Right kidney (tissue), 1 donor: ENCODE measurements at regions not wholly inside any gene's neighbourhood (a gene's known extent, or its start where the extent isn't known, plus 50 kb on each side); places are given as distances from the start of the nearest gene placed in this dataset.

Experiments
- DNase-seq: peaks from one replicate; pipeline ENCODE4 v3.0.0-alpha.2; 2016

- DNase-seq, result no peak
Measured at GRCh38 chr2:8511868-8512612, 169.8 kb upstream of the ID2 start.

DNA sequence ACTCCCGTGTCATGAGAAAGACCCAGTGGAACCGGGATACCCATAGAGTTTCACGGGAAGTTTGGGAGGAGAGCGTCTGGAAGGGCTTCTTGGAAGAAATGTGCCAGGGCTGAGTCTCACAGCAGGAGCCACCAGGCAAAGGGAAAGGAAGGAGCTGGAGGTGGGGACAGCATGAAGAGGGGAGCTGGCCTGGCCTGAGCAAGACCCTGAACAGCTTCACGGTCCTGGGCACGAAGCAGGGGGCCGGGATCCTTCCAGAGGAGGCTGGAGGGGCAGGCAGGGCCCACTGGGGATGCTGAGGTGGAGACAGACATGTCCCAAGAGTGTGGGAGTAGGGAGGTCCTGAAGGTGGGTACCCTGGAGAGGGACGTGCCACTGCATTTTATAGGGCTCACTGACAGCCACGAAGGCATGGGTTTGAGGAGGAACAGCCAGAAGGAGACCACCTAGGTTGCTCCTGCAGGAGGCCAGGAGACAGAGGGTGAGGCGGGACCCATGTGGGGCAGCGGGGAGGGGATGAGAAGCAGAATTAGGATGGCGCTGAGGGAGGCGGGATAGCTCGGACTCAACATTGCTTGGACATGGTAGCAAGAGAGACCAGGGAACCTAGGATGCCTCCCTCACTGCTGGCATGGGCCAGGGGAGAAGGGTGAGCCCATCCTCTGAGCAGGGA lies 168.1 kb upstream of the ID2 start:
- no peak for DNase-seq

DNA sequence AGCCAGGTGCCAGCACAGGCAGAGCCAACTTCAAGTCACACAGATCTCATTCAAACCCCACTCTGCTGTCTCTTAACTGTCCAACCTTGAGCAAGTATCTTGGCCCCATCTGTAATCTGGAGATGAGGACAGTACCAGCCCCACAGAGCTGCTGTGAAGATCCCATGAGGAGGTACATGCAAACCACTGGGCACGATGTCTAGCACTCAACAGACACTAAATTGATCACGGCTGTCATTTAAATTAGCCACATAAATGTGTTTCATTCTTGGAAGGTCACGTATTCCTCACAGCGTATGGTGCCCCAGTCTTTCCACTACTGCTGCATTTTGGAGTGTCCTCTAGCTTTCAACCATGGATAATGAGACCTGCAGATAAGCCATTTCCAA lies 167.6 kb upstream of the ID2 start:
- no peak for DNase-seq

DNA sequence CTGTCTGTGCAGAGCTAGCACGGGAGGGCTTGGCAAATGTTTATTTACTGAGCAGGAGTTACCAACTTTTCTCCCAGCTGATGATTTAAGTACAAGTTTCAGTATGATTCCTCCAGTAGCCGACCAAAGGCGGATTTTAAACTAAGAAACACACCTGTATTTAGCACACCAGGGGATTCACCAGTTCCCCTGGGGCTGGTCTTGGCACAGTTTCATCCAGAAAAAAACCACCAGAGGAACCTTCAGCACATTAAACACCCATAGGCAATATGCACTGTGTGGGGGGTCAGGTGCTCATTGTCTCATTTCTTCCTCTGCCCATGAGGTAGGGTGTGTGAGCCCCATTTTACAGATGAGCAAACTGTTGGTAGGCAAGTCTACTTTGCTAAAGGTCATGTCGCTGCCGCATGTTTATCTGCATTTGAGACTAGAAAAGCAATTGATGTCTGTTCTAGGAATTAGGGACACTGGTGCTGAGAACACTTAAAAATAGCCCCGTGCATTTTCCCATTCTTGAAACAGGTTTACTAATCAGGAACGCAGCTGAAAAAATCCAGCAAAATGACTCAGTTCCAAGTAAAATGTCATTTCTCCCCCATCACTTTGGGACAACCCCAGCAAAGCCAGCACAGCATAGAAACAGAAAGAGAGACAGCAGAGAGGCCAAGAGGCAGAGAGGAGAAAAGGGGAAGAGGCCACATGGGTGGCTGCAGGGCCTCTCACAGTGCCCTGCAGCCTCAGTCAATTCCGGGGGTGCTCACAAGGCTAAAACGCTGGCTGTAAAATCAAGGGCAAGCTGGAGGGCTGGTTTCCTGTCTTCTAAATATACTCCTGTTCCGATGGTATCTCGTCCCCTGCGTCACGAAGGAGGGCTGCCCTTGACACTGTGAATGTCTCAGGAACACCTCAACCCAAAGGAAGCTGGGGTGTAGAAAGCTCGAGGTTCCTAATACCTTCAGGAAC lies 166.8 kb upstream of the ID2 start:
- no peak for DNase-seq

- no peak for DNase-seq
Measured at GRCh38 chr2:8515864-8516533, 165.9 kb upstream of the ID2 start.

DNA sequence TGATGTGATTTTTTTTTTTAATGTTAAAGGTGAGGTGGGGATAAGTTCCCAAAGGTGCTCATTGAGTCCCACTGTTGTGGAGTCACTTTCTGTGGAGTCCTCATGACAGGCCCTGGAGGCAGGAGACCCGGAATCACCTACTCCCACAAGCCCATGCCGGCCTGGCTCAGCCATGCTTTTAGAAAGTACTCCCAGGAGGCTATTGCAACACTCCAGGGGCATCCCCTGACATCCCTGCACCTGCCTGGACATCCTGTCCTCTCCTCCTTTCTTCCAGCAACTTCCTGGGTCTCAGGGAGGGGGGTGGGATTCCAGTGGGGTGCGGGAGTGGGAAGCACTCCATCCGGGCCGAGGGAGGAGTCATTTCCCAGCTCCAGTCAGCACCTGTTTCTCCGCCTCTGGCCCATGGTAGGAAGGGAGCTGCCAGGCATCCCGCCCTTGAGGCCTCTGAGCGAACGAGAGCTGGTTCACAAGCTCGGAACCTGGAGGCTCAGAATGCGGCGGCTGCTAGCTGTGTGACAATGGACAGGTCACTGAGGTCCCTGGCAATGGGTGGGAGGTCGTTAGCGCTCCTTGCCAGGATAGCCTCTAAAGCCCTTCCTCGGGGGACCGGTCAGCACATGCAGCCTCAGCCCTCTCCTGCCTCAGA lies 163.9 kb upstream of the ID2 start:
- no peak for DNase-seq

- DNase-seq, result no peak
Measured at GRCh38 chr2:8518979-8519668, 162.7 kb upstream of the ID2 start.

DNA sequence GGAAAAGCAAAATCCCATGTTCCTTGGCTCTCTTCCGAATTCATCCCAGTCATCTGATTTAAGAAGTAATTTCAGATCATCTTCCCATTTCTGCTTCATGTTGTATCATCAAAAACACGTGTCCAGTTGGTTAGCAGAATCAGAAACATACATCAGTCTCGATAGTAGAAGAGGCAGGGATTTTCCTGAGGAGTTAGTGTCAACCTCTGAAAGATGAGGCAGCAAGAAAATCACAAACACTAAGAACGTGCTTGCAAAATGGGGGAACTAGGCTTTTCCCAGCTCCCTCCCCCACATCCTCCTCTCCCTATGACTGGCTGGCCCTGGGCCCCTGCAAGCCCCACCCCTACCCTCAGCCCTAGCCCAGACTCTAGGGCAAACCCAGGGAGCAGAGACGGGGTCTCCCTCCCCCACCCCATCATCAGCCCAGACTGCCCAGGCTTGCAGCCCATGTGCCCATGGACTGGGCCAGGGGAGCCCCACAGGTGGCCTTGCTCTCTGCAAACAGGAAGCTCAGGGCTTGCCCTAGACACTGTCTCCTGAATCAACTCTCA lies 161.0 kb upstream of the ID2 start:
- no peak for DNase-seq

DNA sequence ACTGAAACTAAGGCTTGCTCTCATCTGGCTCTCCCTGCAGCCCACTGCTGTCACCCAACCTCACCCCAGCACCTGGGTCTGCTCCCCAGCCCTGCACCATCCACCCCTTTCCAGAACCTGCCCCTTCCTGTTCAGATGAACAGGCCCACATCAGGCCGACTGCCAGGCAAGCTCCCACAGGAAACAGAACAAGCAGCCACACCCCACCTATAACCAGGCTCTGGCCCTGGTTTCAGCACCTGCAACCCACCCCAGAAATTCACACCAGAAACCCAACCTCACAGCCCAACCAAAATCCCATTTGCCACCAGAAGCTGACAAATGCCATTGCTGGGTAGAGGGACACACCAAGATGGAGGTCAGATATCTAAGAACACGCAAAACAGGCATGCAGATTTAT lies 159.2 kb upstream of the ID2 start:
- DNase-seq, result no peak

DNA sequence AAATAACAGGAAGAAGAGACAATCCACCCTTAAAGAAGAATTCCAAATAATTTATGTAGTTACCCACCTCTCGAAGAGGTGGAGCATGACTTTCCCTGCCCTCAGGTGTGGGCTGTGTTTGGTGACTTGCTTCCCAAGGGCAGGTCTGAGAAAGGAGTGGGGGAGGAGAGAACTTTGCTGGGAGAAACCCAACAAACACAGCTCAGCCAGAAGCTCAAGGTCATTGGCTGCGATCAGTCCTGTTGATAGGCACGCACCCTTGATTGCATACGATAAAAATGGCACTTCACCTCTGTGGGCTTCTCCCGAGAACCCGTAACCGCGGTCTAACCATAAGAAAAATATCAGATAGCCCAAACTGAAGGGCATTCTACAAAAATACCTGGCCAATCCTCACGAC lies 157.5 kb upstream of the ID2 start:
- no peak for DNase-seq

DNA sequence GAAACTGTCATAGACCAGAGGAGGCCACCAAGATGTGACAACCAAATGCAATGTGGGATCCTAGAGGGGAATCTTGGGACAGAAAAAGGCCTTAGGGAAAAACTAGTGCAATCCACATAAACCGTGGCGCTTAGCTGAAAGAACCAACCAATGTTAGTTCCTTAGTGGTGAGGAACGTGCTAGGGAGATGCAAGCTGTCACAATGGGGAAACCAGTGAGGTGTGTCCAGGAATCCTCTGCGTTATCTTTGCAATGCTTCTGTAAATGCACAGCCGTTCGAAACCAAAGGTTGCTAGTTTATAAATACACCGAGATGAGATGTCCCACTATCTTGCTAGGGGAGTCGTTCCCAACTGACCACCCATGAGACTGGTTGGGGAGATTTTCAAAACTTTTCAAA lies 157.0 kb upstream of the ID2 start:
- DNase-seq, result no peak

DNA sequence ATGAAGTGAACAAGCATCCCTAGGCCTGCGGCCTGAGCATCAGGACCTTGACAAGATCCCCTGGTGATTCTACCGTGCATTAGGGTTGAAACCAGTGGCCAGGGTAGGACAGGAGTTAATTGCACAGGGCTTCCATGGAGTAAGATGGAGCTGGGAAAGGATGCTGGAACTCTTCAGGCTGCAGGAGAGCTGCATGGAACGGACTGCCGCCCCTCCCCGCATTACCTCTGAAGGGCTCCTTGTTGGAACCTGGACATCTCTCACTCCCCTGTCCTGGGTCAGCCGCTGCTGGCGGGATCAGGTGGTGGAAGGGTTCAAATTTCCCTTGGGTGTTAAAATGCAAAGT lies 156.6 kb upstream of the ID2 start:
- DNase-seq, result peak; percentile 61

- peak; percentile 69 for DNase-seq
Measured at GRCh38 chr2:8525582-8526402, 156.1 kb upstream of the ID2 start.

GRCh38 chr2:8526403-8526696 lies 155.5 kb upstream of the ID2 start:
- no peak for DNase-seq

- no peak for DNase-seq
Measured at GRCh38 chr2:8527031-8527430, 154.8 kb upstream of the ID2 start.

DNA sequence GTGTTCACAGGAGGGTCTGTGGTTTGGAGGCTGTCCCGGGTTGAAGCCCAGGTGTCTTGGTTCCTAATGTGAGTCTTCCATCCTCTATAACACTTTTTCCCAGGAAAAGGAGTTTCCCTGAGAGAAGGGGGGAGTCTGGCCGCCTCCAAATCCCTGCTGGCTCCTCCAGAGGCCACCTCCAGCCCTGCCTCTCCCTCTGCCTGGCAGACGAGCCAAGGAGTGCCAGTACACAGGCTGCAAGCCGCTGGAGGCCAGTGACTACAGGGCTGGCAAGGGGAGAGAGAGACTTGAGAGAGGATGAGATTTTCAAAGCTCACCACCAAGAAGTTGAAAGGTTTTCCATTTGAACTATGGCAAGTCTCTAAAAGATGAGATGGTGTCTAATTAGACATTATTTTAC lies 154.2 kb upstream of the ID2 start:
- no peak for DNase-seq

DNA sequence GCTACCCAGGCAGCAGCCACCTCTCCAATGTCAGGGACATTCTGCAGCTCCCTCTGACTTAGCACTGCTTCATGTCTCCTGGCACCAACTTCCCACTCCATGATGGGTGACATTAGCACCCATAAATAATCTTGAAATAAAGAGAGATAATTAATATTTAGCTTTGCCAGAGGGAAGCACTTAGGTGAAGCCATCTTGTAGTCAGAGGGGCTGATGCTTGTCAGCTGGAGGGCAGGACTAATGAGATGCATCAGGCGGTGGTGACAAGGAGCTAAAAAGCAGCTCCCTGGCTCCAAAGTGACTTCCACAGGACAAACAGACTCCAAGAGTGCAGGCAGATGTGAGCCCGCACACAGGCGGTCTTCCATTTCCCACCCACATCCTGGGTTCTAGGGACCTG lies 153.0 kb upstream of the ID2 start:
- DNase-seq, result no peak

DNA sequence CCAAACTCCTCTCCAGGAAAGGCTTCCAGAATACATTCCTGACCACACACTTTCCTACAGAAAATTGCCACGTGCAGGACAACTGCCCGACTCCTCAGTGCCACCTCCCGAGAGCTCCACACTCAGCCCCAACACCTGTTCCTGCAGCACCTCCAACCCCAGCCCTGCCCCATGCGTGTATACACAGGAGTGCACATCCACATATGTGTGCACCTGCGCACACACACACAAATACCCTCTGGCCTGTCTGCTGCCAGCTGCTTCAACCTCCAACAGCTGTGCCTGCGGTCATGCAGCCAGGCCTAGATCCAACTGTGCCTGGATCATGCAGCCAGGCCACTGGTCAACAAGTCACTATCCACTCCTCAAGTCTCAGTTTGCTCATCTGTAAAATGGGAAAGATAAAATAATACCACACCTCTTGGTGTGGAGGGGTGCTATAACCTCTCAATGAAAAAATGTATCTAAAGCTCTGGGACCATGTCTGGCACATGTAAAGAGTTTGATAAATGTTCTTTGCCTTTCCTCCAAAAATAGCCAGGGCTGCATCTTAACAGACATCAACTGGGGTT lies 152.1 kb upstream of the ID2 start:
- no peak for DNase-seq

DNA sequence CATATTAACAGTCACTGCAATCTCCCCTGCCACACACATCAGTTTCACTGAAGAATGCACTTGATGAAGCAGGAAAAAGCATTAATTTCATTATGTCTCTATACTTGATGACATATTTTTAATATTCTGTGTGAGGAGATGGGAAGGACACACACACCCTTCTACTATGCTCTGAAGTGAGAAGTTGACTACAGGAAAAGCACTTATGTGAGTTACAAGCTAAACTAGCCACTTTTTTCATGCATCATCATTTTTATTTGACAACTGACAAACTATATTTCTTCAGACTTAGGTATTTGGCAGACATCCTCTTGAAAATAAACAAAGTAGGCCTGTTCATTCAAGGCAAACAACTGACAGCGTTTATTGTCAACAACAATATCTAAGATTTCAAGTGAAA lies 150.4 kb upstream of the ID2 start:
- no peak for DNase-seq

DNA sequence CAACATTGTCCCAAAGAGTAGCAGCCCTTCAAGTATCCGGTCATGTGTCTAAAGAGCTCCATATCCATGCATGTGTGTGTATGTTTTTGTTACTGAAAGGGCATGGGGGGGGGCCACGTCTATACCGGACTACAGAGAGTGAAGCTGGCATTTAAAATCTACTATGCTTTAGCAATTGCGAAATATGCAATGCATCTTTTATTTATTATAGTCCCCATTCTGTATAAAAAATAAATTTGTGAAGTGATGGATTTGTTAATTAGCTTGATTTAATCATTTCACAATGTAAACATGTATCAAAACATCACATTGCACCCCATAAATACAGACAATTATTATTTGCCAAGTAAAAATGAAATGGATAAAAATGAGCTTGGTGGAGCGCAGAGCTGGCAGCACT lies 149.4 kb upstream of the ID2 start:
- no peak for DNase-seq
